ENCODE measurements at regions not wholly inside any gene's neighbourhood (a gene's known extent, or its start where the extent isn't known, plus 50 kb on each side); places are given as distances from the start of the nearest gene placed in this dataset.

DNA sequence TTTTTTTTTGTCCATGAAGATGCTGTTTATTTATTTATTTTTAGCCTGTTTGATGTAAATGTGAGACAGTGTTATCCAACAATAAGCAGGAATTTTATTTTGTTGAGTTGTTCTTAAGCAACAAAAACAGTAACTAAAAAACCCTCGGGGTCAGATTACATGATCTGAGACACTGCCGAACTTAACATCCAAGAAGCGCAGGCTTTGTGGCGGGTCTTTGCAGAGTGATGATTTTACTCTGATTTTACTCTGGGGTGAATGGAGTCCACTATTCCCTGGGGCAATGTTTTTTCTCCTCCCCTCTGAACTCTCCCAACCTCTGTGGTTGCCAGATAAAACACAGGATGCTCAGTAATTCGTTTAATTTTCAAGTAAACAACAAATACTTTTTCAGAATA is 450.1 kb upstream of the B3GAT1 start:
- no peak for TF ChIP-seq POLR2A (IDR thresholded peaks at IDR 0.05; ENCODE audit: low read depth)
- TF ChIP-seq, protein P1, sequence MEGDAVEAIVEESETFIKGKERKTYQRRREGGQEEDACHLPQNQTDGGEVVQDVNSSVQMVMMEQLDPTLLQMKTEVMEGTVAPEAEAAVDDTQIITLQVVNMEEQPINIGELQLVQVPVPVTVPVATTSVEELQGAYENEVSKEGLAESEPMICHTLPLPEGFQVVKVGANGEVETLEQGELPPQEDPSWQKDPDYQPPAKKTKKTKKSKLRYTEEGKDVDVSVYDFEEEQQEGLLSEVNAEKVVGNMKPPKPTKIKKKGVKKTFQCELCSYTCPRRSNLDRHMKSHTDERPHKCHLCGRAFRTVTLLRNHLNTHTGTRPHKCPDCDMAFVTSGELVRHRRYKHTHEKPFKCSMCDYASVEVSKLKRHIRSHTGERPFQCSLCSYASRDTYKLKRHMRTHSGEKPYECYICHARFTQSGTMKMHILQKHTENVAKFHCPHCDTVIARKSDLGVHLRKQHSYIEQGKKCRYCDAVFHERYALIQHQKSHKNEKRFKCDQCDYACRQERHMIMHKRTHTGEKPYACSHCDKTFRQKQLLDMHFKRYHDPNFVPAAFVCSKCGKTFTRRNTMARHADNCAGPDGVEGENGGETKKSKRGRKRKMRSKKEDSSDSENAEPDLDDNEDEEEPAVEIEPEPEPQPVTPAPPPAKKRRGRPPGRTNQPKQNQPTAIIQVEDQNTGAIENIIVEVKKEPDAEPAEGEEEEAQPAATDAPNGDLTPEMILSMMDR (IDR thresholded peaks at IDR 0.05), result no peak
- TF ChIP-seq POLR2AphosphoS5 (IDR thresholded peaks at IDR 0.05), result no peak
- no peak for TF ChIP-seq EP300 (IDR thresholded peaks at IDR 0.05)

Measured in esophagus muscularis mucosa (tissue), 4 donors.